Vagina (tissue), 2 donors: ENCODE measurements at regions not wholly inside any gene's neighbourhood (a gene's known extent, or its start where the extent isn't known, plus 50 kb on each side); places are given as distances from the start of the nearest gene placed in this dataset.

ENCODE experiments used
- CTCF ChIP-seq, 3 experiments: fragments of 450-650 bp in 2 of 3; fragments of 200-600 bp in 1 of 3; sonication (generic) in 1 of 3; IDR thresholded peaks; one replicate each; pipeline ENCODE4 v1.5.1; 2017 to 2019; ENCODE audit warnings: antibody characterized with exemption in 3 of 3, mild to moderate bottlenecking in 2 of 3, moderate library complexity in 2 of 3
- POLR2A ChIP-seq, 2 donors: fragments of 450-650 bp; IDR thresholded peaks; one replicate each; pipeline ENCODE4 v1.6.1; 2017; ENCODE audit warnings: antibody characterized with exemption in 2 of 2, mild to moderate bottlenecking in 2 of 2, moderate library complexity in 2 of 2

- TF ChIP-seq CTCF (IDR thresholded peaks at IDR 0.05): no peak
- TF ChIP-seq POLR2A (IDR thresholded peaks at IDR 0.05): no peak
Observed at GRCh38 chr2:71751590-71751989, 298.2 kb downstream of the DYSF start.
